GM21367 (cell line): ENCODE measurements at regions not wholly inside any gene's neighbourhood (a gene's known extent, or its start where the extent isn't known, plus 50 kb on each side); places are given as distances from the start of the nearest gene placed in this dataset.

Experiments
- ATAC-seq: cut with Tn5 transposase; IDR thresholded peaks from one replicate; pipeline ENCODE4 v1.9.1; 2021; ENCODE audit not compliant: unreplicated experiment

DNA sequence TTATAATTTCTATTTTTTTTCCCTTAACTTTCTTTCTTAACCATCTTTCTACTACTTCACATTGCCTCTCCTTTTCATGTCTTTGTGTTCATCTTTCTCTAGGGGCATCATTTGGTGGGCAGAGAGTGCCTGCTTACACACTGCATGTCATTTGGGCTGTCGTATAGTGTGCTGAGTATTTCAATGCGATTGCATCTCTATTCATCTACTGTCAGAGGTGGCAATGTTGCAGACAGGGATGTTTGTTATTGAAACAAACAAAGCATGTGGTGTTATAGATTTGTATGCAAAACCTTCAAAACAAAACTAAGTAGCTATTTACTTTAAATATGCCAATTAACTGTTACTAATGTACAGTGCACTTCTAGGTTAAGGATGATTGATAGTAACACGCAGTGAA, 141.1 kb upstream of the MEF2C start:
- ATAC-seq, result no peak

DNA sequence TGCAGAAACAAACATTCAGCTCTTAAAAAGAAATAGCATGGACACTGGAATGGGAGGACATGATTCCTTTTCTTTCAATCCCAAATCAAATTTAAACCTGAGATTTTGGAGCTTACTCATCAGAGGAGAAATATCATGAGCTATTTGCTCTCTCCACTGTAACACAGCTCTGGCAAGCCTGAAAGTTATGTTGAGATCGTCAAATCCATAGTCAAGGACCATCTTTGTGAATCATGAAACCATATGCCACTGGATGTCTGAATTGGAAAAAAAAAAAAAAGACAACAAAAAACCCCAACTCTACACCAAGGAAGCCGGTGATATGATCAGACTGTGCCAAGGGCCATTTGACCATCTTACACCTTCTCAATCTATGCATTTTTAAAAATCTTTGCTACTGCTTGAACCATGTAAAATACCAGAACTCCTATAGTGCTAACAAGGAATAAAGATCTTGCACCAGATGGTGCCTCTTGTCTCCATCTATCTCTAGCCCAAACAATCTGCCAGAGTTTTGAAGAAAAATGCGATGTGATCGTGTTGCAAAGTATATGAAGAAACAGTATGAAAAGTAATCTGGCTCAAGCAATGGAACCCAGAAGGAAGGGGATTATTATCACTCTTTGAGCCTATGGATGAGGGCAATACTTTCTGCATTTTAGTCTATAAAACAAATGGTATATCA, 138.1 kb upstream of the MEF2C start:
- no peak for ATAC-seq

DNA sequence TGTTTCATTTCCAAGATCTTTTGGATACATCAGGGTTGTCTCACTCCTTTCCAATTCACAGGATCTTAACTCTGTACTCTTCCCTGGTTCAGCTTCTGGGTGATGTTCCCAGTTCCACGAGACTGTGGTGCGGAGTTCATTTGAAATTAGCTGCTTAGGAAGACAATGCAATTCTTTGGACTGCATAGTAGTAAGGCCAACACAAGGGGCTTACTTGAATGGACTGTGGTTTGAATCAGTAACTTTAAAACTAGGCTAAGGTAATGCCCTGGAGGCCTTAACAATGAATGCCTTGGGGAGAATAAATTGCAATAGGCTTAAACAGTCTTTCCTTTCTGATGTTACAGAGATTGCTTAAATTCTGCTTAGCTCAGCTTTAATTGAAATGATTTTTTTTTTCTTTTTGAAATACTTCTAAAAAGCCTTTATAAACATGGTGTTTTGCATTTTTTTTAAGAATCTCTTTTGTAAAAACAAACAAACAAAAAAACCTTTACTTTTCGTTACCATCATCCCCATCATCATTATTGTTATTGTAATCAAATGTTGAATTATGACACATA, 133.8 kb upstream of the MEF2C start:
- no peak for ATAC-seq

GRCh38 chr5:89015409-89015808, 132.4 kb upstream of the MEF2C start:
- ATAC-seq, result no peak

- ATAC-seq, result no peak
Observed at GRCh38 chr5:89011778-89012711, 129.1 kb upstream of the MEF2C start.

GRCh38 chr5:89010512-89010911, 127.5 kb upstream of the MEF2C start:
- ATAC-seq, result no peak

GRCh38 chr5:89008291-89008690, 125.3 kb upstream of the MEF2C start:
- no peak for ATAC-seq

DNA sequence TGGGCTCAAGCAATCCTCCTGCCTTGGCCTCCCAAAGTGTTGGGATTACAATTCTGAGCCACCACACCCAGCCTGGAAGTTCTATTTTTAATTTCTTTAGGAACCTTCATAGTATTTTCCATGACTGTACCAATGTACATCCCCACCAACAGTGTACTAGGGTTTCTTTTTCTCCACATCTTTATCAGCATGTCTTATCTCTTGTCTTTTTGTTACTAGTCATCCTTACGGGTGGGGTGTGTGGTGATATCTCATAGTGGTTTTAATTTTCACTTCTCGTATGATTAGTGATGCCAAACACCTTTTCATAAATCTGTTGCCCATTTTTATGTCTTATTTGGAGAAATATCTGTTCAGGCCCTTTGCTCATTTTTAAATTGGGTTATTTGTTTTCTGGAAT, 123.0 kb upstream of the MEF2C start:
- ATAC-seq, result no peak

DNA sequence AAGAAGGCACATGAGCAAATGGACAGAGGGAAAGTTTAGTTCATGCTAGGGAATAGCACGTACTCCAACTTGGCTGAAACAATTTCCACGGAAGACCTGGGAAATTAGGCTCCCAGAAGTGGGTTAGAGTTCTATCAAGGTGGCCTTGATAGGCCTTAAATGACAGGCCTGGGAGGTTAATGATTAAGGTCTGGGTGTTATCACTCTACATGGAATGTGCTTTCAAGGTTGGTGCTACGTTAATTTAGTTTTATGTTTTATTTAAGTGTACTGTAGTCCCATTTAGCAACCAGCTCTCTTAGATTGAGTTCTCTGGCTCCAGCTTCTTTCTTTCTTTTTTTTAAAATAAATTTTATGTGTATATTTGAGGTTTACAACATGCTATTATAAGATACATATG, 121.4 kb upstream of the MEF2C start:
- ATAC-seq, result no peak

DNA sequence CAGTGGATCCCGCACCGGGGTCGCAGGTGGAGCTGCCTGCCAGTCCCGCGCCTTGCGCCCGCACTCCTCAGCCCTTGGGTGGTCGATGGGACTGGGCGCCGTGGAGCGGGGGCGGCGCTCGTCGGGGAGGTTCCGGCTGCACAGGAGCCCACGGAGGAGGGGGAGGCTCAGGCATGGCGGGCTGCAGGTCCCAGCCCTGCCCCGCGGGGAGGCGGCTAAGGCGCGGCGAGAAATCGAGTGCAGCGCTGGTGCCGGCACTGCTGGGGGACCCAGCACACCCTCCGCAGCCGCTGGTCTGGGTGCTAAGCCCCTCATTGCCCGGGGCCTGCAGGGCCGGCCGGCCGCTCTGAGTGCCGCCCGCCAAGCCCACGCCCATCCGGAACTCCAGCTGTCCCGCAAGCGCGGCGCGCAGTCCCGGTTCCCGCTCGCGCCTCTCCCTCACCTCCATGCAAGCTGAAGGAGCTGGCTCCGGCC, 120.6 kb upstream of the MEF2C start:
- no peak for ATAC-seq

- no peak for ATAC-seq
Observed at GRCh38 chr5:88999853-89000252, 116.9 kb upstream of the MEF2C start.

DNA sequence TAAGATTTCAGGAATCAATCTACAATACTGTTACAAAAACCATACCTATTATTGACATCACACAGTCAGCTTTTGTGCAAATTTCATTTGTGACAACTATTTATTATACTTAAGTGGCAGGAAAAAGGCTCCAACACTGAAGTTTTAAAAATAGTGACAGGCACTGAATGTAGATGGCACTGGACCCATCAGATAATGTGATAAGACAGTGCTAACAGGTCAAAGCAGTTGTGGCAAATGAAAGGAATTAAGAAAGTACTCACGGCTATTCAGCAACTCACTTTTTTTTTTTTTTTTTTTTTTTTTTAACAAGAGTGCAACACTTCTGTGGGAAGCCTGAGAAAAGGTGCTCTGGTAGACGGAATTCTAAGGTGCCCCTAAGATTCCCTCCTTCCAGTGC, 115.0 kb upstream of the MEF2C start:
- no peak for ATAC-seq

DNA sequence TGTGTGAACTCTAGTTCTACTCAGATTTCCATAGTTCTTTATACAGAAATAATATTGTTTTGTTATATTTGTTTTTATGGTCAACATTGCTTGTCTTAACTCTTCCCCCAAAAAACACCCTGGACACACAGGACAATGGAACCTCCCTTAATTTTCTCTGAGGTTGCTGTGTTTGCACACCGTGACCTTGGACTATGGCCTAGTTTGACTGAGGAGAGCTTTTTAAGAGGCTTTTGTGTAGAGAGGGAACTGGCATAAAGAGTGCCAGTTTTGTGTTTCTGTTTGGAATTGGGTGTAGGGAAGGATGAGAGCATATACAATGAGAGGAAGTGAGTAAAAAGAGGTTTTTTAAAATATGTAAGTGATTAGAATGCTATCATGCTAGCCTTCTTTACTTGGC, 101.1 kb upstream of the MEF2C start:
- ATAC-seq, result no peak

GRCh38 chr5:88979726-88980125, 96.7 kb upstream of the MEF2C start:
- no peak for ATAC-seq

DNA sequence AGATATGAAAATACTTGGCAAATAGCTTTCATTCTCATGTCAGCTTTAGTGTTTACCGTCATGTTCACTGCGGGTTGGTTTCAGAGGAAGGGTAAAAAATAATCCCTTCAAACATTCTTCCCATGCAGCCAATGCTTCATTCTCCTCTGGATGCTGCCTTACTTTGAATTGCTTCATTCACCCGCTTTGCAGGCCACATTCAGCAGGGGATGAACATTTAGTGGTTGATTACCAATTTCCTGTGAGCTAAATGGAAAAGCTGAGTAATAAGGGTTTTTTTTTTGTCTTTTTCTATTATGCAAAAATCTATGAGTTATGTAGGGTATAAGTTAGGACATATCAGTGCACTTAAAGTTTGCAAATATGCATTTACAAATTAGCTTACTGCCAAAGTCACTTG, 96.3 kb upstream of the MEF2C start:
- ATAC-seq, result peak; percentile 46

- ATAC-seq, result no peak
Observed at GRCh38 chr5:88976914-88977313, 93.9 kb upstream of the MEF2C start.

DNA sequence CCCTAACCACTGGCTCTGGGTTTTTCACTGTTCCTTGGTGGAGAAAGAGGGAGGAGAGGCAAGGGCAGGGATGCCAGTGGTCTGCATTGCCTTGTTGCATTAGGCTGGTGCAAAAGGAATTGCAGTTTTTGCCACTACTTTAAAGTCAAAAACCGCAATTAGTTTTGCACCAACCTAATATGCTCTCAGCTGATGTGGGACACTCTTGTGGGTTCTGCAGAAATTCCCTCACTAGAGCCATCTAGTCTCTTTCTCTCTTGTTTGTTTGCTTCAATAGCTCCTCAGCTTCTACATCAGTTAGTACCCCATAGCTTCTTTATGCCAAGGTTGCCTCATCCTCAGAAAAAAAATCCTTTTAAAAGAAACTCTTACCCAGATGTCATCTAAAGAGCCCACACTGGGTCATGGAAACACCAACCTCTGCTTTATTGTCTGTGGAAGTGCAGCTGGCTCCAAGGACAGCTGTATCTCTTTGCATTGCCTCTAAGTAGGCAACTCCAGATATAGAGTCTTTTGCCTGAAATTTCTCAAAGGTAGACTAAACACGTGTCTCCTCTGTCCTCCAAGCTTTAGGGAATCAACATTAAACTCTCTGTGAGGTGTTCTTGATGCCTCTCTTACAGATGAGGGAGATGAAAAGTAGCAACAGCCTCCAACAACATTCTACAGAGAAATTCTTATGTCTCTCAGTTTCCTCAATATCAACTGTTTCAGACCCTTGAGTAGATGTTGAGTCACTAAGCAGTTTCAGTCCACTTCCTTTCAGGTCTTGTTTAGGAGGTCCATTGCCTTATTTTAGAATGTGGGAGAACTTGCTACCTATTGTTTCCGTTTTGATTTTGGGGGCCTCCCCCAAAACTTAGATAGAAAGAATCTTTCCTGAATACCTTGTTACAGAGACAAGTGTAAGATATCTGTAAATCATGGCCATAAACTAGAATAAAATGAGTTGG, 84.9 kb upstream of the MEF2C start:
- ATAC-seq, result no peak

- no peak for ATAC-seq
Observed at GRCh38 chr5:88964831-88965230, 81.8 kb upstream of the MEF2C start.

DNA sequence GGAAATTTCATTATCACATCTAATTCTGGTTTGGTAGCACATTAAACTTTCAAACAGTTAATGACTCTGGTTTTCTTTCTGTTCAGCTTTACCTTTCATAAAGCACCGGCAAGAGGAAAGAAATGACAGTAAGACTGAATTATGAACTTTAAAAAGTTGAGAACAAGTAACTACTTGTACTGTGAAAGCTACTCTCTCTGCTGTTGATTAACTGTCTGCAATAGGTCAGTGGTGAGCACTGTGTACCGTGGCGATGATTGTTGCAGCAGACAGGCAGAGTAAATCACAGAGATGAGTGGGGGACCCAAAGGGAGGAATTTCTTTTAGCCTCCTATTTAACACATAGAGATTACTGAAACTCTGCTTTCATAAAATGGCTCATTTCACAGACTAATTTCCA, 74.0 kb upstream of the MEF2C start:
- ATAC-seq, result no peak

- no peak for ATAC-seq
Observed at GRCh38 chr5:88956416-88956815, 73.4 kb upstream of the MEF2C start.

GRCh38 chr5:88955403-88955802, 72.4 kb upstream of the MEF2C start:
- ATAC-seq, result no peak
